HL-60 (cell line): ENCODE measurements at regions not wholly inside any gene's neighbourhood (a gene's known extent, or its start where the extent isn't known, plus 50 kb on each side); places are given as distances from the start of the nearest gene placed in this dataset.

Source experiments
- DNase-seq, 2 experiments: peaks; one replicate each; pipeline ENCODE4 v3.0.0-alpha.2; 2010 to 2020; ENCODE audit warnings: low read depth in 1 of 2, low spot score in 1 of 2
- H3K27ac ChIP-seq: fragments of 250-450 bp; sonication (Bioruptor Pico); replicated peaks from 2 replicates; pipeline ENCODE4 v1.5.1; 2020; ENCODE audit warnings: mild to moderate bottlenecking, moderate library complexity
- H3K27me3 ChIP-seq: fragments of 250-450 bp; sonication (Bioruptor Pico); 2 replicates; pipeline ENCODE4 v1.5.1; 2021; ENCODE audit warnings: mild to moderate bottlenecking, moderate library complexity; ENCODE audit not compliant: insufficient read depth, poor library complexity, severe bottlenecking
- H3K4me3 ChIP-seq: replicated peaks from 2 replicates; pipeline ENCODE4 v1.5.1; 2011; ENCODE audit warnings: mild to moderate bottlenecking, control low read depth, low read length; ENCODE audit not compliant: insufficient read depth
- GABPA ChIP-seq: IDR thresholded peaks from 2 replicates; pipeline ENCODE4 v1.6.1; 2012; ENCODE audit warnings: low read depth
- POLR2AphosphoS5 ChIP-seq: IDR thresholded peaks from 2 replicates; pipeline ENCODE4 v1.6.1; 2012; ENCODE audit warnings: low read depth
- SPI1 ChIP-seq: IDR thresholded peaks from 2 replicates; pipeline ENCODE4 v1.6.1; 2012; ENCODE audit warnings: low read depth, mild to moderate bottlenecking, borderline replicate concordance
- TF ChIP-seq, protein P1 (sequence below): IDR thresholded peaks from 2 replicates; pipeline ENCODE4 v1.6.1; 2012; ENCODE audit warnings: low read depth; ENCODE audit not compliant: insufficient replicate concordance
- TF ChIP-seq, protein P2 (sequence below): IDR thresholded peaks from one replicate; pipeline ENCODE4 v1.5.1; 2011; ENCODE audit warnings: low read length, control low read depth, inconsistent platforms; ENCODE audit not compliant: insufficient read depth

DNA sequence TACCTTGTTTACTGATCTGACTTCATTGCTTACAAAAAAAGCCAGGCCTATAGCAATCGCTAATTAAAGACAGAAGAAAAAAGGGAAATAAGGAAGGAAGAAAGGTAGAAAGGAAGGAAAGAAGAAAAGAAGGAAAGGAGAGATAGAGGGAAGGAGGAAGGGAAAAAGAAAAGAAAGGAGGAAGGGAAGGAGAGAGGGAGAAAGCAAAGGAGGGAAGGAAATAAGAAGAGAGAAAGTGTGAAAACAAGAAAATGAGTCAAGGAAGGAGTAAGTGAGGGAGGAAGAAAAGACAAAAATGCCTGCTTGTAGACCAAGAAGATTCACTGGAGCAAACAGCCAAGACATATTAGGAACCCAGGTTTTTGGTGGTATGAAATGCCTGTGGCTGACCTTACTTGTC, 57.0 kb upstream of the MAGEB16 start:
- no peak for TF ChIP-seq GABPA
- TF ChIP-seq, protein P1, sequence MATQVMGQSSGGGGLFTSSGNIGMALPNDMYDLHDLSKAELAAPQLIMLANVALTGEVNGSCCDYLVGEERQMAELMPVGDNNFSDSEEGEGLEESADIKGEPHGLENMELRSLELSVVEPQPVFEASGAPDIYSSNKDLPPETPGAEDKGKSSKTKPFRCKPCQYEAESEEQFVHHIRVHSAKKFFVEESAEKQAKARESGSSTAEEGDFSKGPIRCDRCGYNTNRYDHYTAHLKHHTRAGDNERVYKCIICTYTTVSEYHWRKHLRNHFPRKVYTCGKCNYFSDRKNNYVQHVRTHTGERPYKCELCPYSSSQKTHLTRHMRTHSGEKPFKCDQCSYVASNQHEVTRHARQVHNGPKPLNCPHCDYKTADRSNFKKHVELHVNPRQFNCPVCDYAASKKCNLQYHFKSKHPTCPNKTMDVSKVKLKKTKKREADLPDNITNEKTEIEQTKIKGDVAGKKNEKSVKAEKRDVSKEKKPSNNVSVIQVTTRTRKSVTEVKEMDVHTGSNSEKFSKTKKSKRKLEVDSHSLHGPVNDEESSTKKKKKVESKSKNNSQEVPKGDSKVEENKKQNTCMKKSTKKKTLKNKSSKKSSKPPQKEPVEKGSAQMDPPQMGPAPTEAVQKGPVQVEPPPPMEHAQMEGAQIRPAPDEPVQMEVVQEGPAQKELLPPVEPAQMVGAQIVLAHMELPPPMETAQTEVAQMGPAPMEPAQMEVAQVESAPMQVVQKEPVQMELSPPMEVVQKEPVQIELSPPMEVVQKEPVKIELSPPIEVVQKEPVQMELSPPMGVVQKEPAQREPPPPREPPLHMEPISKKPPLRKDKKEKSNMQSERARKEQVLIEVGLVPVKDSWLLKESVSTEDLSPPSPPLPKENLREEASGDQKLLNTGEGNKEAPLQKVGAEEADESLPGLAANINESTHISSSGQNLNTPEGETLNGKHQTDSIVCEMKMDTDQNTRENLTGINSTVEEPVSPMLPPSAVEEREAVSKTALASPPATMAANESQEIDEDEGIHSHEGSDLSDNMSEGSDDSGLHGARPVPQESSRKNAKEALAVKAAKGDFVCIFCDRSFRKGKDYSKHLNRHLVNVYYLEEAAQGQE = no peak
- TF ChIP-seq SPI1 = no peak
- TF ChIP-seq, protein P2, sequence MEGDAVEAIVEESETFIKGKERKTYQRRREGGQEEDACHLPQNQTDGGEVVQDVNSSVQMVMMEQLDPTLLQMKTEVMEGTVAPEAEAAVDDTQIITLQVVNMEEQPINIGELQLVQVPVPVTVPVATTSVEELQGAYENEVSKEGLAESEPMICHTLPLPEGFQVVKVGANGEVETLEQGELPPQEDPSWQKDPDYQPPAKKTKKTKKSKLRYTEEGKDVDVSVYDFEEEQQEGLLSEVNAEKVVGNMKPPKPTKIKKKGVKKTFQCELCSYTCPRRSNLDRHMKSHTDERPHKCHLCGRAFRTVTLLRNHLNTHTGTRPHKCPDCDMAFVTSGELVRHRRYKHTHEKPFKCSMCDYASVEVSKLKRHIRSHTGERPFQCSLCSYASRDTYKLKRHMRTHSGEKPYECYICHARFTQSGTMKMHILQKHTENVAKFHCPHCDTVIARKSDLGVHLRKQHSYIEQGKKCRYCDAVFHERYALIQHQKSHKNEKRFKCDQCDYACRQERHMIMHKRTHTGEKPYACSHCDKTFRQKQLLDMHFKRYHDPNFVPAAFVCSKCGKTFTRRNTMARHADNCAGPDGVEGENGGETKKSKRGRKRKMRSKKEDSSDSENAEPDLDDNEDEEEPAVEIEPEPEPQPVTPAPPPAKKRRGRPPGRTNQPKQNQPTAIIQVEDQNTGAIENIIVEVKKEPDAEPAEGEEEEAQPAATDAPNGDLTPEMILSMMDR = no peak
- TF ChIP-seq POLR2AphosphoS5 = no peak
- H3K27ac ChIP-seq = no peak overlapping the region
- no peaks in the 10 kb centered on the region for H3K27me3 ChIP-seq
- no peak for DNase-seq
- H3K4me3 ChIP-seq = no peak overlapping the region

DNA sequence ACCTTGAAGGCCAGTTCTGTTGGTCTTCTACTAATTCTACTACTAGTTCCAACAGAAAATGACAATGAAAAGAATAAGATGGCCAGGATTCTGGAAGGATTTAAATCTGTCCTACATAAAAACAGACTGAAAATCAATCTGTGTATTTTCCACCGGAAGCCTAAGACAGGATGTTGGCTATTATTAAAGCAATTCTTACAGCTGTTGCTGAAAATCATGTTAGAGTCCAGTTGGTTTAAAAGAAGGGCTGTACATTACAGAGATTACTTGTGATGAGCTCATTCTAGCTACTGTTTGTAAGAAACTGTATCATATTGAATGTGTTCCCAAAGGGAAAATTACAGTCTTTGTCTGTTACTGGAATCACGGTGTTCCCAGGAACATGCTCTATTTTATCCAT, 54.8 kb upstream of the MAGEB16 start:
- TF ChIP-seq, protein P2 = no peak
- TF ChIP-seq SPI1 (no peak), GABPA (no peak), POLR2AphosphoS5 (no peak)
- TF ChIP-seq, protein P1 = no peak
- no peak for DNase-seq
- H3K4me3 ChIP-seq = no peak overlapping the region
- H3K27ac ChIP-seq = no peak overlapping the region
- H3K27me3 ChIP-seq = no peaks in the 10 kb centered on the region
